Vagina (tissue), 2 donors: ENCODE measurements at regions not wholly inside any gene's neighbourhood (a gene's known extent, or its start where the extent isn't known, plus 50 kb on each side); places are given as distances from the start of the nearest gene placed in this dataset.

ENCODE experiments used
- CTCF ChIP-seq, 3 experiments: fragments of 450-650 bp in 2 of 3; fragments of 200-600 bp in 1 of 3; sonication (generic) in 1 of 3; IDR thresholded peaks; one replicate each; pipeline ENCODE4 v1.5.1; 2017 to 2019; ENCODE audit warnings: antibody characterized with exemption in 3 of 3, mild to moderate bottlenecking in 2 of 3, moderate library complexity in 2 of 3
- POLR2A ChIP-seq, 2 donors: fragments of 450-650 bp; IDR thresholded peaks; one replicate each; pipeline ENCODE4 v1.6.1; 2017; ENCODE audit warnings: antibody characterized with exemption in 2 of 2, mild to moderate bottlenecking in 2 of 2, moderate library complexity in 2 of 2
- POLR2AphosphoS5 ChIP-seq, 2 donors: sonication (generic); formaldehyde crosslinking; IDR thresholded peaks; one replicate each; pipeline ENCODE4 v1.9.0; 2017; ENCODE audit warnings: antibody characterized with exemption in 2 of 2, mild to moderate bottlenecking in 2 of 2, low read depth in 1 of 2; ENCODE audit not compliant: insufficient read depth in 1 of 2

GRCh38 chr11:128093689-128094088, 493.7 kb downstream of the ETS1 start:
- TF ChIP-seq CTCF (IDR thresholded peaks at IDR 0.05) (no peak), POLR2A (IDR thresholded peaks at IDR 0.05) (no peak), POLR2AphosphoS5 (IDR thresholded peaks at IDR 0.05; ENCODE audit: insufficient read depth in 1 of 2, low read depth in 1 of 2) (no peak)
